ENCODE measurements at regions not wholly inside any gene's neighbourhood (a gene's known extent, or its start where the extent isn't known, plus 50 kb on each side); places are given as distances from the start of the nearest gene placed in this dataset.

GRCh38 chr1:232562855-232563510, 67.0 kb downstream of the SIPA1L2 start:
- no peaks in the 10 kb centered on the region for H3K23me2 ChIP-seq (ENCODE audit: insufficient read length, low read depth, low read length, poor library complexity, severe bottlenecking)
- no peaks in the 10 kb centered on the region for H3K36me3 Mint-ChIP-seq (ENCODE audit: insufficient read depth in 1 of 3, low read depth in 3 of 3)
- no peak for TF ChIP-seq CTCF (conservative IDR thresholded peaks at IDR 0.05)
- H3T11ph ChIP-seq (ENCODE audit: low read length): no peak overlapping the region
- H3K14ac ChIP-seq (ENCODE audit: insufficient read depth, low read length): no peak overlapping the region
- H3K4me1 Mint-ChIP-seq: peaks cover 33 to 34% of the 10 kb centered on the region in 2 experiments
- WGBS (ENCODE audit: extremely low coverage, insufficient read length, low lambda C conversion rate): no CpG with 5 or more reads among the region's 3 CpGs
- no peaks in the 10 kb centered on the region for H3K4me1 ChIP-seq (ENCODE audit: insufficient read depth, low read length)
- no peak overlapping the region for H4K5ac ChIP-seq (ENCODE audit: insufficient read length, low read depth, low read length)
- H2AK5ac ChIP-seq (ENCODE audit: insufficient read length, low read length): no peak overlapping the region
- H3K27ac ChIP-seq (ENCODE audit: insufficient read length, low read depth, low read length): no peak overlapping the region
- DNase-seq: no peak
- H3K27me3 ChIP-seq (ENCODE audit: insufficient read depth, low read length): no peaks in the 10 kb centered on the region
- H4K91ac ChIP-seq (ENCODE audit: insufficient read length, low read depth, low read length): no peak overlapping the region
- no peak overlapping the region for H3K9ac ChIP-seq (ENCODE audit: extremely low read depth, insufficient read length, low read length)
- no peaks in the 10 kb centered on the region for H4K20me1 ChIP-seq (ENCODE audit: control insufficient read depth, insufficient read depth, insufficient read length)
- H2AFZ ChIP-seq (ENCODE audit: low read length): no peak overlapping the region
- peak overlapping the region in 1 of 3 experiments; percentile 28; a peak in 1 of 7 replicates for H3K27ac Mint-ChIP-seq
- H2BK20ac ChIP-seq (ENCODE audit: low read depth, low read length, poor library complexity, severe bottlenecking): no peak overlapping the region
- no peak overlapping the region for H3K4ac ChIP-seq (ENCODE audit: low read depth, low read length)
- H3K56ac ChIP-seq (ENCODE audit: insufficient read length, low read depth, low read length): no peak overlapping the region
- H2BK12ac ChIP-seq (ENCODE audit: insufficient read length, low read depth, low read length): no peak overlapping the region
- no peak overlapping the region for H2BK120ac ChIP-seq (ENCODE audit: low read depth, low read length, poor library complexity, severe bottlenecking)
- no peak overlapping the region for H3K23ac ChIP-seq (ENCODE audit: insufficient read length, low read depth, low read length)
- H3K18ac ChIP-seq (ENCODE audit: insufficient read length, low read depth, low read length): no peak overlapping the region
- no peak overlapping the region for H2BK15ac ChIP-seq (ENCODE audit: low read depth, low read length)
- no peak overlapping the region for H2BK5ac ChIP-seq (ENCODE audit: insufficient read length, low read length)
- H3K4me3 Mint-ChIP-seq: no peak overlapping the region
- no peaks in the 10 kb centered on the region for H3K79me2 ChIP-seq (ENCODE audit: insufficient read depth, low read length)
- H3K27me3 Mint-ChIP-seq (ENCODE audit: low read depth): no peaks in the 10 kb centered on the region; the same call in 1 of the 2 replicates
- H3K9me3 ChIP-seq (ENCODE audit: control insufficient read depth, low read depth, low read length): no peaks in the 10 kb centered on the region
- H4K8ac ChIP-seq (replicated peaks; ENCODE audit: insufficient read length, low read depth, low read length): no peak overlapping the region
- H3K9me3 Mint-ChIP-seq: no peaks in the 10 kb centered on the region
- no peak overlapping the region for H3K4me2 ChIP-seq (ENCODE audit: insufficient read depth, insufficient read length, low read length)
- H3K79me1 ChIP-seq (ENCODE audit: insufficient read depth, low read depth, low read length, poor library complexity, severe bottlenecking): no peaks in the 10 kb centered on the region
